Mesothelial cell of epicardium (in vitro differentiated cells): ENCODE measurements at regions not wholly inside any gene's neighbourhood (a gene's known extent, or its start where the extent isn't known, plus 50 kb on each side); places are given as distances from the start of the nearest gene placed in this dataset.
"Not testable (repeated sequence)": the region's sequence is repeated elsewhere in the genome, so short reads cannot be mapped to it uniquely, and the experiment has no call there.

ENCODE experiments used
- DNase-seq, 2 experiments: peaks; one replicate each; pipeline ENCODE4 v3.0.0; 2021; ENCODE audit warnings: low spot score in 2 of 2; ENCODE audit not compliant: unreplicated experiment in 2 of 2
- H3K27ac Mint-ChIP-seq: 2 replicates; pipeline ENCODE4 v1.8.0; 2021; ENCODE audit warnings: mixed read lengths
- H3K27me3 Mint-ChIP-seq: 2 replicates; pipeline ENCODE4 v1.8.0; 2021; ENCODE audit warnings: low read depth, mixed read lengths
- H3K36me3 Mint-ChIP-seq: 2 replicates; pipeline ENCODE4 v1.8.0; 2021; ENCODE audit warnings: mixed read lengths
- H3K4me1 Mint-ChIP-seq: 2 replicates; pipeline ENCODE4 v1.8.0; 2021; ENCODE audit warnings: mixed read lengths
- H3K4me3 Mint-ChIP-seq: 2 replicates; pipeline ENCODE4 v1.8.0; 2021; ENCODE audit warnings: mild to moderate bottlenecking, moderate library complexity, mixed read lengths
- H3K9me3 Mint-ChIP-seq: 2 replicates; pipeline ENCODE4 v1.8.0; 2021; ENCODE audit warnings: mixed read lengths
- CTCF ChIP-seq: fragments of 200-600 bp; sonication (generic); IDR thresholded peaks from one replicate; pipeline ENCODE4 v1.5.0; 2021; ENCODE audit warnings: antibody characterized with exemption; ENCODE audit not compliant: unreplicated experiment

GRCh38 chr5:174953871-174954270 is 229.5 kb downstream of the MSX2 start:
- H3K27ac Mint-ChIP-seq, result no peak overlapping the region
- H3K4me1 Mint-ChIP-seq, result no peaks in the 10 kb centered on the region
- no peak for DNase-seq
- peaks cover 30% of the 10 kb centered on the region for H3K27me3 Mint-ChIP-seq
- no peak overlapping the region for H3K4me3 Mint-ChIP-seq
- H3K9me3 Mint-ChIP-seq, result no peaks in the 10 kb centered on the region
- TF ChIP-seq CTCF, result no peak
- H3K36me3 Mint-ChIP-seq, result no peaks in the 10 kb centered on the region

- H3K4me3 Mint-ChIP-seq, result no peak overlapping the region
- peak; percentile 90 for TF ChIP-seq CTCF
- H3K27ac Mint-ChIP-seq, result no peak overlapping the region
- H3K36me3 Mint-ChIP-seq, result no peaks in the 10 kb centered on the region
- DNase-seq, result peak; percentile 40 to 61
- no peaks in the 10 kb centered on the region for H3K9me3 Mint-ChIP-seq
- H3K27me3 Mint-ChIP-seq, result peaks cover 29% of the 10 kb centered on the region
- H3K4me1 Mint-ChIP-seq, result no peaks in the 10 kb centered on the region
Observed at GRCh38 chr5:174951151-174951780, 226.9 kb downstream of the MSX2 start.

- peaks cover 21% of the 10 kb centered on the region for H3K27me3 Mint-ChIP-seq
- peaks cover 7% of the 10 kb centered on the region for H3K9me3 Mint-ChIP-seq
- H3K4me1 Mint-ChIP-seq, result no peaks in the 10 kb centered on the region
- H3K4me3 Mint-ChIP-seq, result no peak overlapping the region
- no peak overlapping the region for H3K27ac Mint-ChIP-seq
- TF ChIP-seq CTCF, result no peak
- no peak for DNase-seq
- H3K36me3 Mint-ChIP-seq, result no peaks in the 10 kb centered on the region
Observed at GRCh38 chr5:174947548-174947947, 223.2 kb downstream of the MSX2 start.

GRCh38 chr5:174945853-174946252 is 221.5 kb downstream of the MSX2 start:
- no peaks in the 10 kb centered on the region for H3K4me1 Mint-ChIP-seq
- no peak overlapping the region for H3K4me3 Mint-ChIP-seq
- H3K36me3 Mint-ChIP-seq, result no peaks in the 10 kb centered on the region
- no peak for TF ChIP-seq CTCF
- peaks cover 7% of the 10 kb centered on the region for H3K9me3 Mint-ChIP-seq
- DNase-seq, result no peak
- no peak overlapping the region for H3K27ac Mint-ChIP-seq
- H3K27me3 Mint-ChIP-seq, result peaks cover 17% of the 10 kb centered on the region

GRCh38 chr5:174943785-174944184 is 219.4 kb downstream of the MSX2 start:
- no peak for TF ChIP-seq CTCF
- Mint-ChIP-seq H3K27ac (no peak overlapping the region), H3K4me3 (no peak overlapping the region), H3K9me3 (peaks cover 7% of the 10 kb centered on the region), H3K36me3 (no peaks in the 10 kb centered on the region), H3K27me3 (peaks cover 11% of the 10 kb centered on the region), H3K4me1 (no peaks in the 10 kb centered on the region)
- DNase-seq, result no peak

- H3K9me3 Mint-ChIP-seq, H3K36me3 Mint-ChIP-seq, H3K4me3 Mint-ChIP-seq, H3K27me3 Mint-ChIP-seq, H3K4me1 Mint-ChIP-seq, DNase-seq, H3K27ac Mint-ChIP-seq: not testable (repeated sequence)
Observed at GRCh38 chr5:174943002-174943401, 218.6 kb downstream of the MSX2 start.
